Cardiac muscle cell (in vitro differentiated cells and primary cell): ENCODE measurements at regions not wholly inside any gene's neighbourhood (a gene's known extent, or its start where the extent isn't known, plus 50 kb on each side); places are given as distances from the start of the nearest gene placed in this dataset.

Experiments used
- DNase-seq, 2 donors: peaks; one replicate each; pipeline versions ENCODE4 v3.0.0 to v3.0.0-alpha.2; 2010 to 2017; ENCODE audit warnings: low read depth in 1 of 2, low spot score in 1 of 2
- H3K27ac ChIP-seq: fragments of 200-600 bp; sonication (generic); 2 replicates; pipeline ENCODE4 v1.5.1; 2016
- H3K27me3 ChIP-seq: fragments of 200-600 bp; sonication (generic); 2 replicates; pipeline ENCODE4 v1.6.0; 2016; ENCODE audit warnings: control low read depth
- H3K36me3 ChIP-seq: fragments of 200-600 bp; sonication (generic); 2 replicates; pipeline ENCODE4 v1.5.1; 2016; ENCODE audit warnings: control low read depth
- H3K4me1 ChIP-seq: fragments of 200-600 bp; sonication (generic); 2 replicates; pipeline ENCODE4 v1.8.1; 2017; ENCODE audit warnings: low read depth, mild to moderate bottlenecking, mixed run types
- H3K4me3 ChIP-seq: fragments of 200-600 bp; sonication (generic); 2 replicates; pipeline ENCODE4 v1.5.1; 2016; ENCODE audit warnings: mild to moderate bottlenecking
- H3K9me3 ChIP-seq: fragments of 200-600 bp; sonication (generic); 2 replicates; pipeline ENCODE4 v1.5.1; 2017; ENCODE audit warnings: low read depth, mild to moderate bottlenecking, control low read depth
- TF ChIP-seq, protein P1 (sequence below): IDR thresholded peaks from 2 replicates; pipeline ENCODE4 v1.5.1; 2012; ENCODE audit warnings: low read depth, mild to moderate bottlenecking, low read length

- TF ChIP-seq, protein P1, sequence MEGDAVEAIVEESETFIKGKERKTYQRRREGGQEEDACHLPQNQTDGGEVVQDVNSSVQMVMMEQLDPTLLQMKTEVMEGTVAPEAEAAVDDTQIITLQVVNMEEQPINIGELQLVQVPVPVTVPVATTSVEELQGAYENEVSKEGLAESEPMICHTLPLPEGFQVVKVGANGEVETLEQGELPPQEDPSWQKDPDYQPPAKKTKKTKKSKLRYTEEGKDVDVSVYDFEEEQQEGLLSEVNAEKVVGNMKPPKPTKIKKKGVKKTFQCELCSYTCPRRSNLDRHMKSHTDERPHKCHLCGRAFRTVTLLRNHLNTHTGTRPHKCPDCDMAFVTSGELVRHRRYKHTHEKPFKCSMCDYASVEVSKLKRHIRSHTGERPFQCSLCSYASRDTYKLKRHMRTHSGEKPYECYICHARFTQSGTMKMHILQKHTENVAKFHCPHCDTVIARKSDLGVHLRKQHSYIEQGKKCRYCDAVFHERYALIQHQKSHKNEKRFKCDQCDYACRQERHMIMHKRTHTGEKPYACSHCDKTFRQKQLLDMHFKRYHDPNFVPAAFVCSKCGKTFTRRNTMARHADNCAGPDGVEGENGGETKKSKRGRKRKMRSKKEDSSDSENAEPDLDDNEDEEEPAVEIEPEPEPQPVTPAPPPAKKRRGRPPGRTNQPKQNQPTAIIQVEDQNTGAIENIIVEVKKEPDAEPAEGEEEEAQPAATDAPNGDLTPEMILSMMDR = no peak
- H3K4me3 ChIP-seq = no peak overlapping the region
- no peaks in the 10 kb centered on the region for H3K36me3 ChIP-seq
- no peaks in the 10 kb centered on the region for H3K9me3 ChIP-seq
- no peaks in the 10 kb centered on the region for H3K27me3 ChIP-seq
- H3K4me1 ChIP-seq = no peaks in the 10 kb centered on the region
- no peak overlapping the region for H3K27ac ChIP-seq
- no peak for DNase-seq
These were observed 52.1 kb upstream of the DCD start for GRCh38 chr12:54700301-54700700.
